ENCODE measurements at regions not wholly inside any gene's neighbourhood (a gene's known extent, or its start where the extent isn't known, plus 50 kb on each side); places are given as distances from the start of the nearest gene placed in this dataset.

DNA sequence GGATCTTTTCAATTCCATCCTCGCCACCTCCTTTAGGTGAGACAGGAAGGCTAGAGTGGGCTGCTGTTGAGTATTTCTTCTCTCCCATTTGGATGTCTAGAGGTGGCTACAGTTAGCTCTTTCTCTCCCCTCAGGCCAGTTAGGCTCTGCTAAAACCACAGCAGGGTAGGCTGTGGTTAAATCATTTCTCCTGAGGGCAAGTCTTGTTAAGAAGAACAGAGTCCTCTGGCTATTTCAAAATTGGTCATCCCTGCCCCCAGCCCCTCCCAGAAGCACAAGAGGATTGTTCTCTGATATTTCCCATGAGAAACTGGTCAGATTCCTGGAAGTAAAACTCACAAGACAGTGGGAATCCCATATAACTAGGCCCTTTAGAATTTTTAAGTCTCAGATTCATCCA, 1359.5 kb downstream of the TECRL start:
- Histone ChIP-seq H4K5ac (ENCODE audit: insufficient read length, low read depth, low read length) (no peak overlapping the region), H3K79me1 (ENCODE audit: insufficient read depth, low read depth, low read length, poor library complexity, severe bottlenecking) (no peaks in the 10 kb centered on the region), H4K20me1 (ENCODE audit: control insufficient read depth, insufficient read depth, insufficient read length) (no peaks in the 10 kb centered on the region), H2BK5ac (ENCODE audit: insufficient read length, low read length) (no peak overlapping the region), H3K27ac (ENCODE audit: insufficient read length, low read depth, low read length) (no peak overlapping the region), H3K4me1 (ENCODE audit: insufficient read depth, low read length) (no peaks in the 10 kb centered on the region), H2BK20ac (ENCODE audit: low read depth, low read length, poor library complexity, severe bottlenecking) (no peak overlapping the region), H3K9ac (ENCODE audit: extremely low read depth, insufficient read length, low read length) (no peak overlapping the region), H3K4ac (ENCODE audit: low read depth, low read length) (no peak overlapping the region), H3K56ac (ENCODE audit: insufficient read length, low read depth, low read length) (no peak overlapping the region), H3K14ac (ENCODE audit: insufficient read depth, low read length) (no peak overlapping the region), H4K8ac (replicated peaks; ENCODE audit: insufficient read length, low read depth, low read length) (no peak overlapping the region), H3K18ac (ENCODE audit: insufficient read length, low read depth, low read length) (no peak overlapping the region), H3K27me3 (ENCODE audit: insufficient read depth, low read length) (no peaks in the 10 kb centered on the region), H4K91ac (ENCODE audit: insufficient read length, low read depth, low read length) (no peak overlapping the region), H3T11ph (ENCODE audit: low read length) (no peak overlapping the region), H2BK120ac (ENCODE audit: low read depth, low read length, poor library complexity, severe bottlenecking) (no peak overlapping the region), H2AFZ (ENCODE audit: low read length) (no peak overlapping the region), H2BK12ac (ENCODE audit: insufficient read length, low read depth, low read length) (no peak overlapping the region), H3K23me2 (ENCODE audit: insufficient read length, low read depth, low read length, poor library complexity, severe bottlenecking) (no peaks in the 10 kb centered on the region), H2AK5ac (ENCODE audit: insufficient read length, low read length) (no peak overlapping the region), H3K9me3 (ENCODE audit: control insufficient read depth, low read depth, low read length) (no peaks in the 10 kb centered on the region), H3K23ac (ENCODE audit: insufficient read length, low read depth, low read length) (no peak overlapping the region), H3K4me2 (ENCODE audit: insufficient read depth, insufficient read length, low read length) (no peak overlapping the region), H3K79me2 (ENCODE audit: insufficient read depth, low read length) (no peaks in the 10 kb centered on the region), H2BK15ac (ENCODE audit: low read depth, low read length) (no peak overlapping the region)
- Mint-ChIP-seq H3K4me1 (peaks cover 0 to 10% of the 10 kb centered on the region in 2 experiments; a peak in 2 of 4 replicates), H3K27me3 (ENCODE audit: low read depth) (no peaks in the 10 kb centered on the region), H3K9me3 (peaks cover 3 to 9% of the 10 kb centered on the region in 2 experiments; a peak in 4 of 5 replicates), H3K36me3 (ENCODE audit: insufficient read depth in 1 of 3, low read depth in 3 of 3) (peaks cover 0 to 5% (median 4%) of the 10 kb centered on the region in 3 experiments; a peak in 3 of 7 replicates), H3K4me3 (no peak overlapping the region), H3K27ac (no peak overlapping the region; a peak in 1 of 7 replicates)
- DNase-seq, result no peak
- TF ChIP-seq, protein P1, sequence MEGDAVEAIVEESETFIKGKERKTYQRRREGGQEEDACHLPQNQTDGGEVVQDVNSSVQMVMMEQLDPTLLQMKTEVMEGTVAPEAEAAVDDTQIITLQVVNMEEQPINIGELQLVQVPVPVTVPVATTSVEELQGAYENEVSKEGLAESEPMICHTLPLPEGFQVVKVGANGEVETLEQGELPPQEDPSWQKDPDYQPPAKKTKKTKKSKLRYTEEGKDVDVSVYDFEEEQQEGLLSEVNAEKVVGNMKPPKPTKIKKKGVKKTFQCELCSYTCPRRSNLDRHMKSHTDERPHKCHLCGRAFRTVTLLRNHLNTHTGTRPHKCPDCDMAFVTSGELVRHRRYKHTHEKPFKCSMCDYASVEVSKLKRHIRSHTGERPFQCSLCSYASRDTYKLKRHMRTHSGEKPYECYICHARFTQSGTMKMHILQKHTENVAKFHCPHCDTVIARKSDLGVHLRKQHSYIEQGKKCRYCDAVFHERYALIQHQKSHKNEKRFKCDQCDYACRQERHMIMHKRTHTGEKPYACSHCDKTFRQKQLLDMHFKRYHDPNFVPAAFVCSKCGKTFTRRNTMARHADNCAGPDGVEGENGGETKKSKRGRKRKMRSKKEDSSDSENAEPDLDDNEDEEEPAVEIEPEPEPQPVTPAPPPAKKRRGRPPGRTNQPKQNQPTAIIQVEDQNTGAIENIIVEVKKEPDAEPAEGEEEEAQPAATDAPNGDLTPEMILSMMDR (conservative IDR thresholded peaks at IDR 0.05), result no peak
- WGBS (ENCODE audit: extremely low coverage, insufficient read length, low lambda C conversion rate), result no CpG with 5 or more reads among the region's 1 CpG

Measured in H9 (cell line).